GM21576 (cell line): ENCODE measurements at regions not wholly inside any gene's neighbourhood (a gene's known extent, or its start where the extent isn't known, plus 50 kb on each side); places are given as distances from the start of the nearest gene placed in this dataset.

Experiments
- ATAC-seq: cut with Tn5 transposase; IDR thresholded peaks from one replicate; pipeline ENCODE4 v1.9.1; 2021; ENCODE audit warnings: mild to moderate bottlenecking, moderate library complexity; ENCODE audit not compliant: unreplicated experiment

GRCh38 chr9:14967450-14968321, 57.5 kb upstream of the FREM1 start:
- ATAC-seq: no peak

GRCh38 chr9:14962193-14962882, 52.1 kb upstream of the FREM1 start:
- no peak for ATAC-seq

- no peak for ATAC-seq
These were observed 51.3 kb upstream of the FREM1 start for GRCh38 chr9:14961372-14962068.

- no peak for ATAC-seq
These were observed 50.7 kb upstream of the FREM1 start for GRCh38 chr9:14960881-14961280.
